ENCODE measurements at regions not wholly inside any gene's neighbourhood (a gene's known extent, or its start where the extent isn't known, plus 50 kb on each side); places are given as distances from the start of the nearest gene placed in this dataset.

DNA sequence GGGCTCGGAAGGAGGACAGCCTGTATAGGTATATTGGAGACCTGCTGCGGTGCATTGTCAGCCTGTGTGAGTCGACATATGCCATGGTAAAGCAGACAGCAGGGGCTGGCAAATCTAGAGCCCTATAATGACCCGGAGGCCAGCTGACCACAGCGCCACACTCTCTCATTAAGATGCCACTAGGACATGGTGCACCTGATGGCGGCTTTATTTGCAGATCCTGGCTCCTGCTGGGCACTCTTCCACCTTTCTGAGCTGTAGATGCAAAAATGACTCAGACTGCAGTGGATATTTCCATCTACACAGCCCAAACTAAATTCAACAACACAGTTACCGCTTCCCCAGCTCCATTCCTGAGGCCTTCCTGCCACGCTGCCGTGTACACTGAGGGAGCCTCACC is 389.9 kb downstream of the TNS1 start:
- Histone ChIP-seq H3K4me3 (replicated peaks in 1 of 3; ENCODE audit: insufficient read depth in 1 of 3, low read depth in 2 of 3, low read length in 3 of 3) (no peak overlapping the region), H3K36me3 (replicated peaks in 1 of 2; ENCODE audit: control insufficient read depth in 1 of 2, insufficient read depth in 2 of 2, low read length in 2 of 2) (no peaks in the 10 kb centered on the region), H3K9me3 (ENCODE audit: low read length) (no peaks in the 10 kb centered on the region), H3K4me1 (ENCODE audit: insufficient read depth, low read length) (no peaks in the 10 kb centered on the region), H4K20me1 (ENCODE audit: insufficient read depth, low read length) (peaks cover 6% of the 10 kb centered on the region; the same call in 1 of the 2 replicates), H3K27me3 (ENCODE audit: control insufficient read depth in 1 of 2, insufficient read depth in 2 of 2, low read length in 2 of 2) (peaks cover 2% of the 10 kb centered on the region in 2 experiments; a peak in 2 of 5 replicates), H3K79me2 (ENCODE audit: insufficient read depth, low read length) (no peaks in the 10 kb centered on the region), H3K9ac (ENCODE audit: insufficient read depth, low read depth, low read length) (no peak overlapping the region), H2AFZ (ENCODE audit: low read length) (no peak overlapping the region), H3K4me2 (ENCODE audit: low read depth, low read length) (no peak overlapping the region), H3K27ac (ENCODE audit: extremely low read length, insufficient read depth, low read length) (no peak overlapping the region)
- intact Hi-C loops (cut with micrococcal nuclease; ENCODE audit: unreplicated experiment) (no loop called here), in situ Hi-C loops (cut with HindIII; ENCODE audit: extremely low pct_ligation_motif_present, low pct_unique_long_range_greater_than_20kb) (no loop called here)
- FAIRE-seq (no peak), DNase-seq (ENCODE audit: low spot score) (no peak), ATAC-seq (no peak)
- BruUV-seq (replicated peaks), result no TSS peak
- CTCF ChIA-PET (ENCODE audit: low intra/inter-chr PET ratio, low total read pairs), result no interaction called here
- TF ChIP-seq ZNF160 (CRISPR knock-in tag; IDR thresholded peaks at IDR 0.05) (no peak), HOXA9 (CRISPR knock-in tag; IDR thresholded peaks at IDR 0.05; ENCODE audit: borderline replicate concordance) (no peak), ZNF441 (CRISPR knock-in tag; IDR thresholded peaks at IDR 0.05; ENCODE audit: borderline replicate concordance) (no peak)
- 39% methylated on average over 7 of the region's 9 CpGs for WGBS (ENCODE audit: low lambda C conversion rate)
- POLR2A ChIA-PET, result no interaction called here

DNA sequence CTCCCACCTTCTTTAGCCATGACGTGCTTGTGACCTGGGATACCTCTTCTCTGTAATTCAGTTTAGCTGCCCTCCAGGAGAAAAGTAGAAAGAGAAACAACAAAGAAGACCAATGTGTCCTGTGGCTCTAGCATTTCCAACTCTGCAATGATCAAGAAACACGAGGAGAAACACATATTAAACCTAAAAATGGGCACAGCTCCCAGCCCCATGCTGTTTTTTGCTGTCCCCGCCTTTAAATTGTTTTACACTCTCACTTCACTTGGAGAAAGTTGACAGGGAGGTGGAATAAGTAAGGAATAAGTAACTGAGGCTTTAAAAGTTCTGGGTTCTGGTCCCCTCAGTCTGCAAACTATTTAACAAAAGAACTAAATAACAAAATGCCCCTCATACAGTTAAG is 390.6 kb downstream of the TNS1 start:
- Histone ChIP-seq H4K20me1 (ENCODE audit: insufficient read depth, low read length) (peaks cover 6% of the 10 kb centered on the region; the same call in 1 of the 2 replicates), H2AFZ (ENCODE audit: low read length) (no peak overlapping the region), H3K4me3 (replicated peaks in 1 of 3; ENCODE audit: insufficient read depth in 1 of 3, low read depth in 2 of 3, low read length in 3 of 3) (no peak overlapping the region), H3K4me2 (ENCODE audit: low read depth, low read length) (no peak overlapping the region), H3K36me3 (replicated peaks in 1 of 2; ENCODE audit: control insufficient read depth in 1 of 2, insufficient read depth in 2 of 2, low read length in 2 of 2) (no peaks in the 10 kb centered on the region), H3K9ac (ENCODE audit: insufficient read depth, low read depth, low read length) (no peak overlapping the region), H3K27me3 (ENCODE audit: control insufficient read depth in 1 of 2, insufficient read depth in 2 of 2, low read length in 2 of 2) (peaks cover 2% of the 10 kb centered on the region in 2 experiments; a peak in 2 of 5 replicates), H3K9me3 (ENCODE audit: low read length) (no peaks in the 10 kb centered on the region), H3K79me2 (ENCODE audit: insufficient read depth, low read length) (no peaks in the 10 kb centered on the region), H3K27ac (ENCODE audit: extremely low read length, insufficient read depth, low read length) (no peak overlapping the region), H3K4me1 (ENCODE audit: insufficient read depth, low read length) (no peaks in the 10 kb centered on the region)
- intact Hi-C loops (cut with micrococcal nuclease; ENCODE audit: unreplicated experiment), result no loop called here
- ATAC-seq (no peak), DNase-seq (ENCODE audit: low spot score) (no peak), FAIRE-seq (no peak)
- ChIA-PET CTCF (ENCODE audit: low intra/inter-chr PET ratio, low total read pairs) (no interaction called here), POLR2A (no interaction called here)
- TF ChIP-seq ZBTB26 (CRISPR knock-in tag; IDR thresholded peaks at IDR 0.05; ENCODE audit: borderline replicate concordance) (no peak), SP5 (CRISPR knock-in tag; IDR thresholded peaks at IDR 0.05; ENCODE audit: borderline replicate concordance, low read depth) (no peak)
- TF ChIP-seq, protein P1, sequence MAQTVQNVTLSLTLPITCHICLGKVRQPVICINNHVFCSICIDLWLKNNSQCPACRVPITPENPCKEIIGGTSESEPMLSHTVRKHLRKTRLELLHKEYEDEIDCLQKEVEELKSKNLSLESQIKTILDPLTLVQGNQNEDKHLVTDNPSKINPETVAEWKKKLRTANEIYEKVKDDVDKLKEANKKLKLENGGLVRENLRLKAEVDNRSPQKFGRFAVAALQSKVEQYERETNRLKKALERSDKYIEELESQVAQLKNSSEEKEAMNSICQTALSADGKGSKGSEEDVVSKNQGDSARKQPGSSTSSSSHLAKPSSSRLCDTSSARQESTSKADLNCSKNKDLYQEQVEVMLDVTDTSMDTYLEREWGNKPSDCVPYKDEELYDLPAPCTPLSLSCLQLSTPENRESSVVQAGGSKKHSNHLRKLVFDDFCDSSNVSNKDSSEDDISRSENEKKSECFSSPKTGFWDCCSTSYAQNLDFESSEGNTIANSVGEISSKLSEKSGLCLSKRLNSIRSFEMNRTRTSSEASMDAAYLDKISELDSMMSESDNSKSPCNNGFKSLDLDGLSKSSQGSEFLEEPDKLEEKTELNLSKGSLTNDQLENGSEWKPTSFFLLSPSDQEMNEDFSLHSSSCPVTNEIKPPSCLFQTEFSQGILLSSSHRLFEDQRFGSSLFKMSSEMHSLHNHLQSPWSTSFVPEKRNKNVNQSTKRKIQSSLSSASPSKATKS (CRISPR knock-in tag; IDR thresholded peaks at IDR 0.05), result no peak
- in situ Hi-C loops (cut with HindIII; ENCODE audit: extremely low pct_ligation_motif_present, low pct_unique_long_range_greater_than_20kb), result no loop called here
- no TSS peak for BruUV-seq (replicated peaks)
- 26% methylated on average over 3 of the region's 3 CpGs for WGBS (ENCODE audit: low lambda C conversion rate)
